SK-N-MC (cell line): ENCODE measurements at regions not wholly inside any gene's neighbourhood (a gene's known extent, or its start where the extent isn't known, plus 50 kb on each side); places are given as distances from the start of the nearest gene placed in this dataset.

Source experiments
- DNase-seq: peaks from one replicate; pipeline ENCODE4 v3.0.0-alpha.2; 2011; ENCODE audit warnings: low read depth, low spot score
- H3K27ac ChIP-seq: fragments of 200-600 bp; sonication (generic); 2 replicates; pipeline ENCODE4 v1.5.1; 2016; ENCODE audit warnings: mixed run types
- H3K36me3 ChIP-seq: fragments of 200-600 bp; sonication (generic); 2 replicates; pipeline ENCODE4 v1.6.1; 2017; ENCODE audit warnings: antibody characterized with exemption, low read length, mixed read lengths; ENCODE audit not compliant: insufficient read depth
- H3K4me3 ChIP-seq: fragments of 200-600 bp; sonication (generic); 2 replicates; pipeline ENCODE4 v1.5.1; 2016
- H3K9ac ChIP-seq: fragments of 200-600 bp; sonication (generic); 2 replicates; pipeline ENCODE4 v1.8.0; 2017; ENCODE audit warnings: mixed run types, mixed read lengths; ENCODE audit not compliant: insufficient read length
- H3K9me3 ChIP-seq: fragments of 200-600 bp; sonication (generic); 2 replicates; pipeline ENCODE4 v1.6.1; 2017; ENCODE audit warnings: low read depth, mild to moderate bottlenecking, antibody characterized with exemption, low read length, moderate library complexity, mixed read lengths
- EZH2 ChIP-seq: fragments of 200-600 bp; sonication (generic); IDR thresholded peaks from one replicate; pipeline ENCODE4 v1.6.1; 2017; ENCODE audit warnings: antibody characterized with exemption
- FOXP2 ChIP-seq: optimal IDR thresholded peaks from 2 replicates; pipeline ENCODE3; 2011; ENCODE audit warnings: mild to moderate bottlenecking, moderate library complexity; ENCODE audit not compliant: insufficient read depth; ENCODE audit errors: extremely low read length, control extremely low read depth
- POLR2AphosphoS5 ChIP-seq: IDR thresholded peaks from 2 replicates; pipeline ENCODE4 v1.6.1; 2012; ENCODE audit warnings: mild to moderate bottlenecking, low read depth, low read length, borderline replicate concordance

DNA sequence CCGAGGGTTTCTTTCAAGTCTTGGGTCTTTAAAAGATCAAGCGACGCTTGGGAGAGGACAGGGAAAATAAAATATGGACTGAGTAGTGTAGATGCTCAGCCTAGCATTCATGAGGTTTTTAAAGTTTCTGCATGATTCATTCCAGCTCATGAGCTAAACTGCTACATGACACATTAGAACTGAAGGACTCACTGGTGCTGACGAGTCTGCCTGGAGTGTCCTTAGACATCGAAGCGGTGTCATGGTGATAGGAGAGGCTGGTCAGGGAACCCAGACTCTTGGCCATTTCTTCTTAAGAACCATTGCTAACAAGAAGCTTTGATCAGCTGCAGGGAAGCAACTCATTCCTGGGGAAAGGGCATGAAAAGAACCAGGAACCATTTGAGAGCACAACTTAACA is 158.6 kb downstream of the TRIML1 start:
- Histone ChIP-seq H3K27ac (no peak overlapping the region), H3K4me3 (no peak overlapping the region), H3K9me3 (no peaks in the 10 kb centered on the region), H3K36me3 (no peaks in the 10 kb centered on the region), H3K9ac (no peak overlapping the region)
- no peak for DNase-seq
- no peak for TF ChIP-seq POLR2AphosphoS5
- no peak for TF ChIP-seq FOXP2
- no peak for TF ChIP-seq EZH2

DNA sequence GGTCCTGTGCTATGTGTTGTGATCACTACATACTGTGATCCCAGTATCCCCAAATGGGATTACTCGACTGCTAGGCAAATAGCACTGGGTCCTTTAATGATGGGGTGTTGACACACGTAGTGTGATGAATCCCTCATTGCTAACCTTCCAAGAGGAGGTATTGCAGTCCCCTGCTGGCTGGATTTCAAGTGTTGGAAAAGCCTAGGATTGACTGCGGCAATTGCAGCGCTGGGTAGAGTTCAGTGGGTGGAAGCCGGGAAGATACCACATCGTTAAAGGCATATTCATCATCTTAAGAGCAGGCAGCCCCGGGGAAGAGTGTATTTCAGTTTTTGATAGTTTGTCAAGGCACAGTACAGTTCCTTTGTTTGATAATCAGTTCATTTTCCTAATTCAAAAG is 159.9 kb downstream of the TRIML1 start:
- Histone ChIP-seq H3K9ac (no peak overlapping the region), H3K9me3 (no peaks in the 10 kb centered on the region), H3K27ac (no peak overlapping the region), H3K4me3 (no peak overlapping the region), H3K36me3 (no peaks in the 10 kb centered on the region)
- no peak for DNase-seq
- TF ChIP-seq POLR2AphosphoS5, result no peak
- TF ChIP-seq EZH2, result no peak
- TF ChIP-seq FOXP2, result no peak

DNA sequence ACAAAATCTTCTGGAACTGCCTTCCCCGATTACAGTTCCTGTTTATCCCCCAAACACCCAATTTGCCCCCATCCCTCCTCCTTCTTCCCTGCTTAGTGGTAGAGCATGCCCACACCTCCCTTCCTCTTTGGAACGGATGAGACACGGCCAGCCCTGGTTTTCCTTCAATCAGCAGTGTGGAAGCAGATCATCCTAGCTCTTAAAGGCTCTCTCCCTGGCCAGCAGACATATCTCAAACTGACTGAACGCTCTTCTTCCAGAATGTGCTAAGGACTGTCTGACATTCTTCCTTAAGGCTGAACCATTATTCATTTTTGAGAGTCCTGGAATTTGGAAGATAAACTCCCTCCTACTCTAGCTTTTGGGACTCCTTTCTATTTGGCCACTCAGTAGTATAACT is 161.1 kb downstream of the TRIML1 start:
- no peak overlapping the region for H3K4me3 ChIP-seq
- H3K27ac ChIP-seq, result no peak overlapping the region
- no peaks in the 10 kb centered on the region for H3K36me3 ChIP-seq
- TF ChIP-seq FOXP2 (no peak), EZH2 (no peak), POLR2AphosphoS5 (no peak)
- no peak overlapping the region for H3K9ac ChIP-seq
- H3K9me3 ChIP-seq, result no peaks in the 10 kb centered on the region
- no peak for DNase-seq

DNA sequence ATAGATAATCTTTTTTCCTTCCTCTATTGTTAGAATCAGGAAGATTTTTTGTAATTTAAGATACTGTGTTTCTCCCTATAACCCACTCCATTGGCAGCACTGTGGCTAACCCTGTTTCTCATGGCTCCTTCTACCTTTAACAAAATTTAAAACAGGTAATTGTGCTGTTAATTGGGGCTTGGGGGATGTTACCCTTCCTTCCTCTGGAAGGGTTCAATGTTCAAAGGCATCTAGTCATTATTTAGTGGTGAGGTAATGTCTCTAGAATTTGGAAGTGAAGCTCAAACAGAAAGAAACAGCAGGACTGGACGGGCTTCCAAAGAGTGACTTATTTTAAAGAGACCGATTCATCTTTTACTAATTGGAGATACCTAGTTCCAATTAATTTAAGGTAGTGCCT is 166.4 kb downstream of the TRIML1 start:
- Histone ChIP-seq H3K4me3 (no peak overlapping the region), H3K9me3 (no peaks in the 10 kb centered on the region), H3K36me3 (no peaks in the 10 kb centered on the region), H3K27ac (no peak overlapping the region), H3K9ac (no peak overlapping the region)
- TF ChIP-seq FOXP2 (no peak), EZH2 (no peak), POLR2AphosphoS5 (no peak)
- no peak for DNase-seq

DNA sequence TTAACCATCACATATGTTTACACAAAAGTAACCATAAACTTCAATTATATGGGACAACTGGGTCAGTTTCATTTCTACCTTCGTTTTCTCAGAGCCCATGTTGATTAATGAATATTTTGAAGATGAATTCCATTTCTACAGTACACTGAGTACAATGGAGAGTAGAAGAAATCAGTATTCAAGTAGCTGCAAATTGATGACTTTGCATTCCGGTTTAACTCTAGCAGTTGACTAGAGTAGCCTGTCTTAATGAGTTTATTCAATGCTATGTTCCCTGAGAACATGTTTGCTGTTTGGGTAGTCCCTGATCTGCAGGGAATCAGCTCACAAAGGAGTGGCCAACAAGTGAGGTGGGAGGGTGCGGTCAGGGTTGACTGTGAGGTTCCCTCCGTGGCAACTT is 168.3 kb downstream of the TRIML1 start:
- Histone ChIP-seq H3K4me3 (no peak overlapping the region), H3K36me3 (no peaks in the 10 kb centered on the region), H3K9ac (no peak overlapping the region), H3K9me3 (no peaks in the 10 kb centered on the region), H3K27ac (no peak overlapping the region)
- no peak for DNase-seq
- TF ChIP-seq EZH2, result no peak
- TF ChIP-seq FOXP2, result no peak
- TF ChIP-seq POLR2AphosphoS5, result no peak

DNA sequence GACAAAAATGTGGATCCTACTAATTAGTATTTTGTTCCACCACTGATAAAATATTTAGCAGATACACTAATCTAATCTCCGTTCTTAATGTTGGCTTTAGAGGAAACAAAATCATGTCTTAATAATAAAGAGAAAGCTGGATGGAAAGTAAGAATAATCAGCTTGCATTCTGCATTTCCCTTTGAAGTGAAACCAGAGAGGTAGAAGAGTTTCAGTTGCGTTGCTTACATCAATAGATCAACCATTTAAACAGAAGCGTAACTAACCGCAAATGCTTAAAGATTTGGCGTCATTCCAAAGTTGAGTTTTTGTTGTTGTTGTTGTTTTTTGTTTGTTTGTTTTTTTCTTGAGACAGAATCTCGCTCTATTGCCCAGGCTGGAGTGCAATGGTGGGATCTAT is 168.9 kb downstream of the TRIML1 start:
- Histone ChIP-seq H3K4me3 (no peak overlapping the region), H3K27ac (no peak overlapping the region), H3K9me3 (no peaks in the 10 kb centered on the region), H3K36me3 (no peaks in the 10 kb centered on the region), H3K9ac (no peak overlapping the region)
- no peak for DNase-seq
- TF ChIP-seq POLR2AphosphoS5 (no peak), FOXP2 (no peak), EZH2 (no peak)

DNA sequence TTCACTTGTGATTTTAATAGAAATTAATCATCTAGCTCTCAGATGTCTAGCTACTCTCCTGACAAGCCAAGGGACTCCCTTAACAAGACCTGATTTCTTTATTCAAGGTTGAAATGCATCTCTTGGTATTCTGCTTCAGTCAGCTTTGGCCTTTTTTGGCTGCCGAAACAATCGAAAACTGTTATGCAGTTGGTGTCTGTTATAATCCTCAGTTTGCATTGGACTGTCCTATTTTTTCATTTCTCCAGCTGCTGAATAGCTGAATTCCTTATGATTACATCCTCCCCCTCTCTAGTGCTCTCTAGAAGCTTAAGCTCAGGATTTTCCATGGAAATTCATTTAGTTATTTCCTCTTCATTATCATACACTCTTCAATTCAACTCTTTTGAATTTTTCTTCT is 177.2 kb downstream of the TRIML1 start:
- no peak overlapping the region for H3K9ac ChIP-seq
- no peak for TF ChIP-seq POLR2AphosphoS5
- TF ChIP-seq FOXP2, result no peak
- TF ChIP-seq EZH2, result no peak
- DNase-seq, result no peak
- no peak overlapping the region for H3K27ac ChIP-seq
- H3K36me3 ChIP-seq, result no peaks in the 10 kb centered on the region
- H3K9me3 ChIP-seq, result no peaks in the 10 kb centered on the region
- no peak overlapping the region for H3K4me3 ChIP-seq

DNA sequence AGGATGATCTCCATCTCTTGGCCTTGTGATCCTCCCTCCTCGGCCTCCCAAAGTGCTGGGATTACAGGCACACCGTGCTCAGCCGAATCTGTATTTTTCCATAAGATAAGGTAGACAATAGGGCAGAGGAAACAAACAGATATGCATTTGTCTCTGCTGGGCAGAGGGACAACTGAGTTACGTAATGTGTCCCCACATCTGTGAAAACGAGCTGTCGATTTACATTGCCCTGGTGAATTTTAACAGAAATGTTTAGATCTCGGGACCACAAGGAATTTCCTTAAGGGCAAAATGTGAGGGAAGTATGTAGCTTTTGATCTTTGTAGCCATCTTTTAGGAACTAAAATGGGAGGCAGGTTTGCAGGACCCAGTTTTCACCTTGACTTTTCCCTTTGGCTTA is 189.7 kb downstream of the TRIML1 start:
- DNase-seq, result no peak
- Histone ChIP-seq H3K4me3 (no peak overlapping the region), H3K9me3 (no peaks in the 10 kb centered on the region), H3K36me3 (no peaks in the 10 kb centered on the region), H3K27ac (no peak overlapping the region), H3K9ac (no peak overlapping the region)
- no peak for TF ChIP-seq POLR2AphosphoS5
- no peak for TF ChIP-seq EZH2
- TF ChIP-seq FOXP2, result no peak

DNA sequence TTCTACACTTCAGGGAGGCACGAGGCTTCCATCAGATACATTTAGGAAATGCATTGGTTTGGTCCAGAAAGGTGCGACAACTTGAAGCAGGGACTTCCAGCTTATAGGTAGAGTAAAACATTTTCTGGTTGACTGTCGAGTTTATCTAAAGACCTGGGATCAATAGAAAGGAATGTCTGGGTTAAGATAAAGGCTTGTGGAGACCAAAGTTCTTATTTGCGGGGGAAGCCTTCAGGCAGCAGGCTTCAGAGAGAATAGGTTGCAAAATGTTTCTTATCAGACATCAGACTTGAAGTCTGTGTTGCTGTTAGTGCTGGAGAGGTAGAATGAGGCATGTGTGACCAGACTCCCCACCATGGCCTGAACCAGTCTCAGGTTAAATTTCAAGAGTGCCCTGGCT is 190.3 kb downstream of the TRIML1 start:
- Histone ChIP-seq H3K27ac (no peak overlapping the region), H3K9ac (no peak overlapping the region), H3K36me3 (no peaks in the 10 kb centered on the region), H3K4me3 (no peak overlapping the region), H3K9me3 (no peaks in the 10 kb centered on the region)
- TF ChIP-seq EZH2 (no peak), FOXP2 (no peak), POLR2AphosphoS5 (no peak)
- no peak for DNase-seq

DNA sequence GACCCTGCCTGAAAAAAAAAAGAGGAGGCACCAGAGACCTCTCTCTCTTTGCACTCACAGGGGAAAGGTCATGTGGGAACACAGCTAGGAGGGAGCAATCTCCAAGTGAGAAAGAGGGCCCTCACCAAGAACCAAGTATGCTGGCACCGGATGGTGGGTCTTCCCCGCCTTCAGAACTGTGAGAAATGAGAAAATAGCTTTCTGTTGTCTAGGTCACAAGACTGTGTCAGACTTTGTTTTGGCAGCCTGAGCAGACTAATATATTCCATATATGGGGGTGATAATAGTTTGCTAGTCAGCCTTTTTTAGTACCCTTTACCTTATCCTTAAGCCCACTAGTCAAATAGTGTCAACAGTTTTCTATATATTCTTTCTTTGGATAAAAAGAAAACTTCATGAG is 193.0 kb downstream of the TRIML1 start:
- no peak for DNase-seq
- Histone ChIP-seq H3K9me3 (no peaks in the 10 kb centered on the region), H3K9ac (no peak overlapping the region), H3K4me3 (no peak overlapping the region), H3K27ac (no peak overlapping the region), H3K36me3 (no peaks in the 10 kb centered on the region)
- no peak for TF ChIP-seq EZH2
- TF ChIP-seq FOXP2, result no peak
